Mesodermal cell (in vitro differentiated cells): ENCODE measurements at regions not wholly inside any gene's neighbourhood (a gene's known extent, or its start where the extent isn't known, plus 50 kb on each side); places are given as distances from the start of the nearest gene placed in this dataset.
"Not testable (repeated sequence)": the region's sequence is repeated elsewhere in the genome, so short reads cannot be mapped to it uniquely, and the experiment has no call there.

ENCODE experiments used
- H3K27ac ChIP-seq: 2 replicates; pipeline ENCODE4 v1.7.0; 2013; ENCODE audit warnings: mild to moderate bottlenecking, low read depth, low read length, moderate library complexity; ENCODE audit not compliant: severe bottlenecking
- H3K36me3 ChIP-seq: 2 replicates; pipeline ENCODE4 v1.7.1; 2013; ENCODE audit warnings: mild to moderate bottlenecking, low read length, moderate library complexity; ENCODE audit not compliant: control insufficient read depth, insufficient read depth
- H3K4me1 ChIP-seq: one replicate; pipeline ENCODE4 v1.7.1; 2013; ENCODE audit warnings: mild to moderate bottlenecking, low read length; ENCODE audit not compliant: insufficient read depth, control insufficient read depth, poor library complexity, severe bottlenecking
- H3K4me3 ChIP-seq: 2 replicates; pipeline ENCODE4 v1.7.0; 2013; ENCODE audit warnings: low read length, control low read depth, mild to moderate bottlenecking; ENCODE audit not compliant: insufficient read depth, poor library complexity, severe bottlenecking; ENCODE audit errors: extremely low read depth
- H3K9me3 ChIP-seq: 2 replicates; pipeline ENCODE4 v1.7.1; 2013; ENCODE audit warnings: mild to moderate bottlenecking, low read length, moderate library complexity; ENCODE audit not compliant: control insufficient read depth
- WGBS, 2 experiments: methylation state at CpG; one replicate each; pipeline ENCODE4 v1.1.5; 2013; ENCODE audit warnings: missing lambda C conversion rate in 2 of 2; ENCODE audit not compliant: insufficient coverage in 2 of 2; 5-methylcytosine and 5-hydroxymethylcytosine counted together

- Histone ChIP-seq H3K4me3 (no peak overlapping the region), H3K36me3 (no peaks in the 10 kb centered on the region), H3K4me1 (peaks cover 16% of the 10 kb centered on the region), H3K27ac (no peak overlapping the region), H3K9me3 (peaks cover 4% of the 10 kb centered on the region)
- WGBS, 2 experiments, result 94 to 98% methylated on average over 4 to 6 of the region's 6 CpGs
These were observed 131.3 kb upstream of the NR3C1 start for GRCh38 chr5:143534761-143535154.

GRCh38 chr5:143533978-143534760, 130.7 kb upstream of the NR3C1 start:
- Histone ChIP-seq H3K9me3 (peaks cover 4% of the 10 kb centered on the region), H3K27ac (no peak overlapping the region), H3K4me1 (peaks cover 16% of the 10 kb centered on the region), H3K4me3 (no peak overlapping the region), H3K36me3 (no peaks in the 10 kb centered on the region)
- 100% methylated on average over 1 of the region's 3 CpGs; no CpG with 5 or more reads in 1 of the 2 experiments for WGBS, 2 experiments

- Histone ChIP-seq H3K4me1 (peaks cover 16% of the 10 kb centered on the region), H3K27ac (no peak overlapping the region), H3K36me3 (no peaks in the 10 kb centered on the region), H3K4me3 (no peak overlapping the region), H3K9me3 (no peaks in the 10 kb centered on the region)
- 79 to 91% methylated on average over 2 to 3 of the region's 3 CpGs for WGBS, 2 experiments
These were observed 130.0 kb upstream of the NR3C1 start for GRCh38 chr5:143533475-143533874.

GRCh38 chr5:143527808-143528207, 124.3 kb upstream of the NR3C1 start:
- 88 to 100% methylated on average over 2 to 4 of the region's 4 CpGs for WGBS, 2 experiments
- H3K27ac ChIP-seq, result no peak overlapping the region
- no peaks in the 10 kb centered on the region for H3K4me1 ChIP-seq
- no peaks in the 10 kb centered on the region for H3K36me3 ChIP-seq
- no peak overlapping the region for H3K4me3 ChIP-seq
- H3K9me3 ChIP-seq, result no peaks in the 10 kb centered on the region

- H3K36me3 ChIP-seq, result no peaks in the 10 kb centered on the region
- no peak overlapping the region for H3K27ac ChIP-seq
- no peaks in the 10 kb centered on the region for H3K4me1 ChIP-seq
- no peaks in the 10 kb centered on the region for H3K9me3 ChIP-seq
- WGBS, 2 experiments, result 83% methylated on average over 1 of the region's 1 CpG; no CpG with 5 or more reads in 1 of the 2 experiments
- H3K4me3 ChIP-seq, result no peak overlapping the region
These were observed 121.7 kb upstream of the NR3C1 start for GRCh38 chr5:143525176-143525575.

- H3K9me3 ChIP-seq, result no peaks in the 10 kb centered on the region
- H3K36me3 ChIP-seq, result no peaks in the 10 kb centered on the region
- H3K4me3 ChIP-seq, result no peak overlapping the region
- H3K27ac ChIP-seq, result no peak overlapping the region
- no peaks in the 10 kb centered on the region for H3K4me1 ChIP-seq
- WGBS, 2 experiments, result 80 to 100% methylated on average over 1 of the region's 2 CpGs
These were observed 121.0 kb upstream of the NR3C1 start for GRCh38 chr5:143524338-143524945.

- H3K9me3 ChIP-seq, result no peaks in the 10 kb centered on the region
- H3K36me3 ChIP-seq, result no peaks in the 10 kb centered on the region
- H3K27ac ChIP-seq, result no peak overlapping the region
- no peak overlapping the region for H3K4me3 ChIP-seq
- 83 to 92% methylated on average over 2 to 3 of the region's 4 CpGs for WGBS, 2 experiments
- H3K4me1 ChIP-seq, result no peaks in the 10 kb centered on the region
These were observed 118.4 kb upstream of the NR3C1 start for GRCh38 chr5:143521846-143522400.

GRCh38 chr5:143521141-143521540, 117.7 kb upstream of the NR3C1 start:
- no peak overlapping the region for H3K27ac ChIP-seq
- no peaks in the 10 kb centered on the region for H3K36me3 ChIP-seq
- WGBS, 2 experiments, result 67 to 71% methylated on average over 3 to 4 of the region's 4 CpGs

GRCh38 chr5:143519215-143519614, 115.7 kb upstream of the NR3C1 start:
- not testable (repeated sequence) for H3K4me1 ChIP-seq, H3K27ac ChIP-seq, H3K9me3 ChIP-seq, H3K36me3 ChIP-seq, H3K4me3 ChIP-seq
- 78 to 86% methylated on average over 2 of the region's 2 CpGs for WGBS, 2 experiments

More at GRCh38 chr5:143521141-143521540, 117.7 kb upstream of the NR3C1 start:
- H3K4me3 ChIP-seq, result no peak overlapping the region
- H3K9me3 ChIP-seq, result no peaks in the 10 kb centered on the region
- no peaks in the 10 kb centered on the region for H3K4me1 ChIP-seq

- H3K4me3 ChIP-seq, H3K9me3 ChIP-seq, H3K36me3 ChIP-seq, H3K27ac ChIP-seq, H3K4me1 ChIP-seq: not testable (repeated sequence)
These were observed 114.3 kb upstream of the NR3C1 start for GRCh38 chr5:143517824-143518223.

- WGBS, 2 experiments, result no CpG with 5 or more reads among the region's 1 CpG
- Histone ChIP-seq H3K36me3 (no peaks in the 10 kb centered on the region), H3K9me3 (no peaks in the 10 kb centered on the region), H3K27ac (no peak overlapping the region), H3K4me3 (no peak overlapping the region), H3K4me1 (no peaks in the 10 kb centered on the region)
These were observed 112.8 kb upstream of the NR3C1 start for GRCh38 chr5:143516249-143516648.
